Calu3 (cell line): ENCODE measurements at regions not wholly inside any gene's neighbourhood (a gene's known extent, or its start where the extent isn't known, plus 50 kb on each side); places are given as distances from the start of the nearest gene placed in this dataset.

ENCODE experiments used
- BruUV-seq: library from RNA; stranded (reverse); fragments of 400-500 nt; replicated peaks from 2 replicates; lab custom pipeline; 2021; lab: Mats Ljungman, UMichigan
- CTCF ChIA-PET: fragments of 300-600 bp; sonication (Branson Sonifier 250); formaldehyde crosslinking; loops from one replicate; lab custom pipeline; 2022; ENCODE audit warnings: antibody characterized with exemption; lab: Charles Lee
- DNase-seq: peaks from one replicate; pipeline ENCODE4 v3.0.0; 2022
- H3K27ac Mint-ChIP-seq: one replicate; pipeline ENCODE4 v1.8.0; 2022; ENCODE audit warnings: mixed read lengths; ENCODE audit not compliant: unreplicated experiment
- H3K27me3 Mint-ChIP-seq: one replicate; pipeline ENCODE4 v1.8.0; 2022; ENCODE audit warnings: mixed read lengths; ENCODE audit not compliant: unreplicated experiment
- H3K36me3 Mint-ChIP-seq: one replicate; pipeline ENCODE4 v1.8.0; 2022; ENCODE audit warnings: mild to moderate bottlenecking, moderate library complexity, mixed read lengths; ENCODE audit not compliant: insufficient read depth, unreplicated experiment
- H3K4me1 Mint-ChIP-seq: one replicate; pipeline ENCODE4 v1.8.0; 2022; ENCODE audit warnings: mild to moderate bottlenecking, low read depth, mixed read lengths; ENCODE audit not compliant: unreplicated experiment
- H3K4me3 Mint-ChIP-seq: one replicate; pipeline ENCODE4 v1.8.0; 2022; ENCODE audit warnings: mild to moderate bottlenecking, low read depth, moderate library complexity, mixed read lengths; ENCODE audit not compliant: unreplicated experiment
- H3K9me3 Mint-ChIP-seq: one replicate; pipeline ENCODE4 v1.8.0; 2022; ENCODE audit warnings: low read depth, mixed read lengths; ENCODE audit not compliant: unreplicated experiment
- intact Hi-C: fragments of 100-400 bp; cut with micrococcal nuclease; formaldehyde crosslinking; loops from one replicate; pipeline ENCODE4 v1.10.0; 2022; ENCODE audit not compliant: unreplicated experiment
- TF ChIP-seq, protein P1 (sequence below): fragments of 200-600 bp; IDR thresholded peaks from one replicate; pipeline ENCODE4 v1.8.0; 2022; ENCODE audit warnings: antibody characterized with exemption; ENCODE audit not compliant: unreplicated experiment

DNA sequence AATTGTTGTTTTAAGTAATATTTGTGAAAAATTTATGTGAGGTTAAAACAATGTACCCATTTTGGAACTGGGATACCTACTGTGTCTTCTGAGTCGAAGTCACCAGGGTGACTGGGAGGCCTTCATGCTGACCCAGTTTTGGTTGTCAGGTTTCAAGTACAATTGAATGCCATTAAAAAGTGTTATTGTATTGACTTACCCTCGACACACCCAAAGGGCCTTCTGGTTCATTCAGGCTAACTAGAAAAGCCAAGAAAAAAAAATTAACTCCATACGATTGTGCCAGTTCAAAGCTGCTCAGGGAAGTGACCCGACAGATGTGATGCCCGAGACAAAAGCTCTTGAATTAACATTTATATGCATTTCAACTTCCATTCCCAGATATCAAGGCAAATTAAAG is 190.0 kb downstream of the ST6GAL2 start:
- CTCF ChIA-PET = no interaction called here
- BruUV-seq = no TSS peak
- no peak overlapping the region for H3K4me3 Mint-ChIP-seq
- DNase-seq = no peak
- no peaks in the 10 kb centered on the region for H3K4me1 Mint-ChIP-seq
- peaks cover 17% of the 10 kb centered on the region for H3K9me3 Mint-ChIP-seq
- TF ChIP-seq, protein P1, sequence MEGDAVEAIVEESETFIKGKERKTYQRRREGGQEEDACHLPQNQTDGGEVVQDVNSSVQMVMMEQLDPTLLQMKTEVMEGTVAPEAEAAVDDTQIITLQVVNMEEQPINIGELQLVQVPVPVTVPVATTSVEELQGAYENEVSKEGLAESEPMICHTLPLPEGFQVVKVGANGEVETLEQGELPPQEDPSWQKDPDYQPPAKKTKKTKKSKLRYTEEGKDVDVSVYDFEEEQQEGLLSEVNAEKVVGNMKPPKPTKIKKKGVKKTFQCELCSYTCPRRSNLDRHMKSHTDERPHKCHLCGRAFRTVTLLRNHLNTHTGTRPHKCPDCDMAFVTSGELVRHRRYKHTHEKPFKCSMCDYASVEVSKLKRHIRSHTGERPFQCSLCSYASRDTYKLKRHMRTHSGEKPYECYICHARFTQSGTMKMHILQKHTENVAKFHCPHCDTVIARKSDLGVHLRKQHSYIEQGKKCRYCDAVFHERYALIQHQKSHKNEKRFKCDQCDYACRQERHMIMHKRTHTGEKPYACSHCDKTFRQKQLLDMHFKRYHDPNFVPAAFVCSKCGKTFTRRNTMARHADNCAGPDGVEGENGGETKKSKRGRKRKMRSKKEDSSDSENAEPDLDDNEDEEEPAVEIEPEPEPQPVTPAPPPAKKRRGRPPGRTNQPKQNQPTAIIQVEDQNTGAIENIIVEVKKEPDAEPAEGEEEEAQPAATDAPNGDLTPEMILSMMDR = no peak
- no peaks in the 10 kb centered on the region for H3K27me3 Mint-ChIP-seq
- no peak overlapping the region for H3K27ac Mint-ChIP-seq
- intact Hi-C loops = no loop called here
- H3K36me3 Mint-ChIP-seq = no peaks in the 10 kb centered on the region

DNA sequence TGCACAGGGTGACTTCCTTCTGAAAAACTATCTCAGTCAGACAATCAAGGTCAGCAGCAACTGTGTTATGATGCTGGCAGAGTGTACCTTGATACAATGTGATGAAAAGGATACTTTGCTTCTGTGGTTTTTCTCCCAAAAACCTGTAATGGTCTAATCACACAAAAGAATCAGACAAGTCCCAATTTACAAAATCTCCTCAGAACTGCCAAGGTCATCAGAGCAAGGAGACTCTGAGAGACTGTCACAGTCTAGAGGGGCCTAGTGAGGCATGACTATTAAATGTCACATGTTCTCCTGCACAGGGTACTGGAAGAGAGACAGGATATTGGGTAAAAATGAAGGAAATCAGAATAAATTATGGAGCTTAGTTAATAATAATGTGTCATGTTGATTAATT is 185.4 kb downstream of the ST6GAL2 start:
- H3K4me3 Mint-ChIP-seq = no peak overlapping the region
- TF ChIP-seq, protein P1 = no peak
- intact Hi-C loops = no loop called here
- CTCF ChIA-PET = no interaction called here
- H3K36me3 Mint-ChIP-seq = no peaks in the 10 kb centered on the region
- no TSS peak for BruUV-seq
- no peaks in the 10 kb centered on the region for H3K27me3 Mint-ChIP-seq
- DNase-seq = no peak
- H3K9me3 Mint-ChIP-seq = peaks cover 8% of the 10 kb centered on the region
- H3K27ac Mint-ChIP-seq = no peak overlapping the region
- H3K4me1 Mint-ChIP-seq = no peaks in the 10 kb centered on the region

DNA sequence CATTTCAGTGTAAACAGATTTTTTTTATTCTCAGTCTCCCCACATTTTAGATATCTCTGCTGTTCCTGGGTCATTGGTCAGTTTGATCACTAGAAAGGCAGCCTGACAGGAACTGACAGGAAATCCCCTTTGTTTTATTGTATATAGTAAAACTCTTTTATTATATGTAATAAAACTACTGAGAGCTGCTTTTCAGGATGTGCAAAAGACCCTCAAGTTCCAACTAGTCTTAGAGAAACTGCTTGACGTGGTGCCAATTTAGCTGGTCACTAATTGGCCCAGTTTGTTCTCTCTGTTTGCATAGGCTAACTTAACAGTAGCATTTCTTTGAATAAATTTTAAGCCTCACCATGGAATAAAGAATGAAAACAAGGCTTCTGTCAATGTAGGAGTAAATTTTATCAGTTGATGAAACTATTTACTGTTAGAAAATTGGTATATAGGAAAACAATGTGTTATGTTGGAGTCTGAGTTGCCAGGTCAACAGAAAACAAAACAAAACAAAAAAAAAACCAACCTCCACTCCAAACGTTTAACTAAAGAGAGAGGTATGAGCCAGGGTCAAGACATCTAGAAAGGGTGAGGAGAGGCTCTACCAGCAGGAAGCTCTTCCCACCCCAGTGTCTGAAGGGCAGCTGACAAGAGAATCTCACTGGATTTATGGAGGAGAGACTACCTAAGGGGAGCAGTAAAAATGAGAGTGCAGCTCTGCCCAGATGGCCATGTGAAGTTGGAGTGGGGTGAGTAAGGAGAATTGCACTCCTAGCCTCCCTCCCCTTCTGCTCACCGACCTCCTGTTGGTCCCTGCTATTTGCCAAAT is 184.6 kb downstream of the ST6GAL2 start:
- no TSS peak for BruUV-seq
- Mint-ChIP-seq H3K36me3 (no peaks in the 10 kb centered on the region), H3K4me1 (no peaks in the 10 kb centered on the region), H3K9me3 (peaks cover 8% of the 10 kb centered on the region), H3K27ac (no peak overlapping the region), H3K27me3 (no peaks in the 10 kb centered on the region), H3K4me3 (no peak overlapping the region)
- CTCF ChIA-PET = no interaction called here
- no peak for DNase-seq
- intact Hi-C loops = no loop called here
- TF ChIP-seq, protein P1 = no peak

DNA sequence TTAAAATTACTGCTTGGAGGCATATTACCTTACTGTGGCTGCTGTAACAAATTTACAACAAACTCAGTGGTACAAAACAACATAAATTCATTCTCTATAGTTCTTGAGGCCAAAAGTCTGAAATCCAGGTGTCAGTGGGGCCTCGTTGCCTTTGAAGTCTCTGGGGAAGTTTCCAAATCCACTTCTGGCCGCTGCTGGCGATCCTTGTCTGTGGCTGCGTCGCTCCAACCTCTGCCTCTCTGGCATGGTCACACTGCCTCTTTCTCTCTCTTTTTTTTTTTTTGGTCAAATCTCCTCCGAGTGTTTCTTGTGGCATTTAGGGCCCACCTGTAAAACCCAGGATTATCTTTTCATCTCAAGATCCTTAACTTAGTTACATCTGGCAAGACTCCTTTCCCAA is 182.8 kb downstream of the ST6GAL2 start:
- CTCF ChIA-PET = no interaction called here
- intact Hi-C loops = no loop called here
- no peak overlapping the region for H3K4me3 Mint-ChIP-seq

More for the DNA sequence above, 182.8 kb downstream of the ST6GAL2 start:
- BruUV-seq = no TSS peak
- no peaks in the 10 kb centered on the region for H3K27me3 Mint-ChIP-seq
- no peaks in the 10 kb centered on the region for H3K4me1 Mint-ChIP-seq
- DNase-seq = no peak
- peaks cover 11% of the 10 kb centered on the region for H3K9me3 Mint-ChIP-seq
- no peaks in the 10 kb centered on the region for H3K36me3 Mint-ChIP-seq
- H3K27ac Mint-ChIP-seq = no peak overlapping the region
- TF ChIP-seq, protein P1 = no peak
